ENCODE measurements at regions not wholly inside any gene's neighbourhood (a gene's known extent, or its start where the extent isn't known, plus 50 kb on each side); places are given as distances from the start of the nearest gene placed in this dataset.

- no peaks in the 10 kb centered on the region for H3K27me3 ChIP-seq
- H3K9me3 ChIP-seq: no peaks in the 10 kb centered on the region
- intact Hi-C loops (cut with DNase I; ENCODE audit: low total_unique reads): no loop called here
- no peaks in the 10 kb centered on the region for H3K4me1 ChIP-seq
- WGBS, 2 donors: 94 to 96% methylated on average over 2 of the region's 2 CpGs
- H3K36me3 ChIP-seq (ENCODE audit: low read depth, missing control alignments): no peaks in the 10 kb centered on the region
- H3K27ac ChIP-seq: no peak overlapping the region
- DNase-seq: no peak
- H3K4me3 ChIP-seq: no peak overlapping the region
- TF ChIP-seq POLR2A (IDR thresholded peaks at IDR 0.05) (no peak), CTCF (IDR thresholded peaks at IDR 0.05) (no peak)
These were observed 460.9 kb upstream of the SOX11 start for GRCh38 chr2:5231287-5231686.

- Histone ChIP-seq H3K36me3 (ENCODE audit: low read depth, missing control alignments) (no peaks in the 10 kb centered on the region), H3K4me3 (no peak overlapping the region), H3K27ac (no peak overlapping the region), H3K9me3 (no peaks in the 10 kb centered on the region), H3K4me1 (no peaks in the 10 kb centered on the region), H3K27me3 (no peaks in the 10 kb centered on the region)
- intact Hi-C loops (cut with DNase I; ENCODE audit: low total_unique reads): no loop called here
- WGBS, 2 donors: 78 to 84% methylated on average over 2 of the region's 2 CpGs
- TF ChIP-seq CTCF (IDR thresholded peaks at IDR 0.05) (no peak), POLR2A (IDR thresholded peaks at IDR 0.05) (no peak)
- no peak for DNase-seq
These were observed 457.6 kb upstream of the SOX11 start for GRCh38 chr2:5234563-5234962.

- 42 to 46% methylated on average over 9 of the region's 9 CpGs for WGBS, 2 donors
- no peak for TF ChIP-seq CTCF (IDR thresholded peaks at IDR 0.05)
- TF ChIP-seq POLR2A (IDR thresholded peaks at IDR 0.05): no peak
- H3K4me1 ChIP-seq: no peaks in the 10 kb centered on the region
- intact Hi-C loops (cut with DNase I; ENCODE audit: low total_unique reads): no loop called here
- no peak for DNase-seq
- no peaks in the 10 kb centered on the region for H3K9me3 ChIP-seq
- no peaks in the 10 kb centered on the region for H3K27me3 ChIP-seq
- no peak overlapping the region for H3K27ac ChIP-seq
- no peaks in the 10 kb centered on the region for H3K36me3 ChIP-seq (ENCODE audit: low read depth, missing control alignments)
- H3K4me3 ChIP-seq: no peak overlapping the region
These were observed 456.5 kb upstream of the SOX11 start for GRCh38 chr2:5235701-5236100.

- Histone ChIP-seq H3K9me3 (no peaks in the 10 kb centered on the region), H3K4me1 (no peaks in the 10 kb centered on the region), H3K4me3 (no peak overlapping the region), H3K27me3 (no peaks in the 10 kb centered on the region), H3K36me3 (ENCODE audit: low read depth, missing control alignments) (no peaks in the 10 kb centered on the region), H3K27ac (no peak overlapping the region)
- intact Hi-C loops (cut with DNase I; ENCODE audit: low total_unique reads): no loop called here
- WGBS, 2 donors: 12 to 32% methylated on average over 4 of the region's 4 CpGs
- TF ChIP-seq POLR2A (IDR thresholded peaks at IDR 0.05) (no peak), CTCF (IDR thresholded peaks at IDR 0.05) (no peak)
- no peak for DNase-seq
These were observed 455.9 kb upstream of the SOX11 start for GRCh38 chr2:5236249-5236648.

- WGBS, 2 donors: 73 to 80% methylated on average over 3 of the region's 3 CpGs
- no peaks in the 10 kb centered on the region for H3K4me1 ChIP-seq
- H3K4me3 ChIP-seq: no peak overlapping the region
- intact Hi-C loops (cut with DNase I; ENCODE audit: low total_unique reads): no loop called here
- TF ChIP-seq CTCF (IDR thresholded peaks at IDR 0.05): no peak
- no peak for TF ChIP-seq POLR2A (IDR thresholded peaks at IDR 0.05)
- H3K27ac ChIP-seq: no peak overlapping the region
- H3K9me3 ChIP-seq: no peaks in the 10 kb centered on the region
- H3K36me3 ChIP-seq (ENCODE audit: low read depth, missing control alignments): no peaks in the 10 kb centered on the region
- DNase-seq: no peak
- no peaks in the 10 kb centered on the region for H3K27me3 ChIP-seq
These were observed 449.4 kb upstream of the SOX11 start for GRCh38 chr2:5242751-5243150.
